Peyer's patch (tissue), 4 donors: ENCODE measurements at regions not wholly inside any gene's neighbourhood (a gene's known extent, or its start where the extent isn't known, plus 50 kb on each side); places are given as distances from the start of the nearest gene placed in this dataset.

Source experiments
- CTCF ChIP-seq, 6 experiments: fragments of 450-650 bp in 4 of 6; fragments of 200-600 bp in 2 of 6; sonication (generic) in 1 of 6; IDR thresholded peaks; one replicate each; pipeline ENCODE4 v1.5.1; 2017 to 2019; ENCODE audit warnings: antibody characterized with exemption in 6 of 6, mild to moderate bottlenecking in 3 of 6, moderate library complexity in 1 of 6
- POLR2A ChIP-seq, 2 donors: fragments of 450-650 bp; IDR thresholded peaks; one replicate each; pipeline ENCODE4 v1.5.1; 2017; ENCODE audit warnings: antibody characterized with exemption in 2 of 2, mild to moderate bottlenecking in 2 of 2, moderate library complexity in 2 of 2

- TF ChIP-seq CTCF (IDR thresholded peaks at IDR 0.05) (no peak), POLR2A (IDR thresholded peaks at IDR 0.05) (no peak)
Observed at GRCh38 chr3:87397211-87397610, 120.8 kb upstream of the POU1F1 start.
